ENCODE measurements at regions not wholly inside any gene's neighbourhood (a gene's known extent, or its start where the extent isn't known, plus 50 kb on each side); places are given as distances from the start of the nearest gene placed in this dataset.

DNA sequence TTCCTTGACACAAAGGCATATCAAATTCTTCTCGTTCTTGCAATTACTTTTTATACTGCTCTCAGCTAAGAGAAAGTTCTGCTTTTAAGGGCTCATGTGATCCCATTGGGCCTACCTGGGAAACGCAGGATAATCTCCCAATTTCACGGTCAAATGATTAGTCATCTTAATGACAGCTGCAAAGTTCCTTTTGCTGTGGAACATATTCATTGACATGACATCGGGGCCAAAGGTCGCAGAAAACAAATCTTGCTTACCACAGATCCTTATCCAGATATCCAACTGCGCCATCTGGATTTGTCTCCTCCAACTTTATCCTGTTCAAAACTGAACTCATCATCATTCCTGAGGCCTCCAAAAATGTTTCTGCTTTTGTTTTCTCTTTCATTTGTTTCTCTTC lies 1085.6 kb upstream of the WWC1 start:
- TF ChIP-seq, protein P1, sequence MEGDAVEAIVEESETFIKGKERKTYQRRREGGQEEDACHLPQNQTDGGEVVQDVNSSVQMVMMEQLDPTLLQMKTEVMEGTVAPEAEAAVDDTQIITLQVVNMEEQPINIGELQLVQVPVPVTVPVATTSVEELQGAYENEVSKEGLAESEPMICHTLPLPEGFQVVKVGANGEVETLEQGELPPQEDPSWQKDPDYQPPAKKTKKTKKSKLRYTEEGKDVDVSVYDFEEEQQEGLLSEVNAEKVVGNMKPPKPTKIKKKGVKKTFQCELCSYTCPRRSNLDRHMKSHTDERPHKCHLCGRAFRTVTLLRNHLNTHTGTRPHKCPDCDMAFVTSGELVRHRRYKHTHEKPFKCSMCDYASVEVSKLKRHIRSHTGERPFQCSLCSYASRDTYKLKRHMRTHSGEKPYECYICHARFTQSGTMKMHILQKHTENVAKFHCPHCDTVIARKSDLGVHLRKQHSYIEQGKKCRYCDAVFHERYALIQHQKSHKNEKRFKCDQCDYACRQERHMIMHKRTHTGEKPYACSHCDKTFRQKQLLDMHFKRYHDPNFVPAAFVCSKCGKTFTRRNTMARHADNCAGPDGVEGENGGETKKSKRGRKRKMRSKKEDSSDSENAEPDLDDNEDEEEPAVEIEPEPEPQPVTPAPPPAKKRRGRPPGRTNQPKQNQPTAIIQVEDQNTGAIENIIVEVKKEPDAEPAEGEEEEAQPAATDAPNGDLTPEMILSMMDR (IDR thresholded peaks at IDR 0.05; ENCODE audit: poor library complexity) = no peak
- TF ChIP-seq EZH2 (IDR thresholded peaks at IDR 0.05; ENCODE audit: borderline replicate concordance) (no peak), EZH2phosphoT487 (IDR thresholded peaks at IDR 0.05; ENCODE audit: low read depth, severe bottlenecking, unreplicated experiment) (no peak)

Measured in hepatocyte (in vitro differentiated cells).